ENCODE measurements at regions not wholly inside any gene's neighbourhood (a gene's known extent, or its start where the extent isn't known, plus 50 kb on each side); places are given as distances from the start of the nearest gene placed in this dataset.

- no CpG with 5 or more reads among the region's 3 CpGs for WGBS, 2 donors (ENCODE audit: extremely low coverage in 2 of 2, insufficient read length in 2 of 2, insufficient replicate concordance in 1 of 2)
- Histone ChIP-seq H2BK120ac (ENCODE audit: low read depth, low read length) (no peak overlapping the region), H2AK5ac (ENCODE audit: low read depth, low read length) (no peak overlapping the region)
These were observed 855.3 kb downstream of the SLC4A3 start for GRCh38 chr2:220482716-220483115.

GRCh38 chr2:220489121-220489520, 861.7 kb downstream of the SLC4A3 start:
- Histone ChIP-seq H4K8ac (ENCODE audit: low read depth, low read length) (no peak overlapping the region), H3K9me3 (replicated peaks in 1 of 2; ENCODE audit: control insufficient read depth in 2 of 2, insufficient read depth in 1 of 2, low read depth in 1 of 2, low read length in 2 of 2) (no peaks in the 10 kb centered on the region), H2AFZ (ENCODE audit: low read length) (no peak overlapping the region), H3K79me1 (ENCODE audit: low read depth, low read length) (no peaks in the 10 kb centered on the region), H4K91ac (ENCODE audit: low read depth, low read length, poor library complexity) (no peak overlapping the region), H3K18ac (ENCODE audit: low read length) (no peak overlapping the region), H3K4me3 (ENCODE audit: low read length in 2 of 2) (no peak overlapping the region), H3K4me1 (ENCODE audit: control insufficient read depth in 2 of 2, insufficient read depth in 1 of 2, low read depth in 1 of 2, low read length in 2 of 2) (no peaks in the 10 kb centered on the region), H3K14ac (ENCODE audit: low read length) (no peak overlapping the region), H2BK5ac (ENCODE audit: low read length) (no peak overlapping the region), H3K27ac (replicated peaks; ENCODE audit: low read length) (no peak overlapping the region), H2BK120ac (ENCODE audit: low read depth, low read length) (no peak overlapping the region), H3K36me3 (replicated peaks in 1 of 2; ENCODE audit: control insufficient read depth in 2 of 2, insufficient read depth in 2 of 2, low read length in 2 of 2) (no peaks in the 10 kb centered on the region), H3K27me3 (ENCODE audit: control insufficient read depth in 3 of 3, insufficient read depth in 3 of 3, low read depth in 1 of 3, low read length in 3 of 3) (no peaks in the 10 kb centered on the region), H3K4ac (ENCODE audit: low read length) (no peak overlapping the region), H3K9ac (ENCODE audit: low read depth, low read length, poor library complexity) (no peak overlapping the region), H2BK12ac (ENCODE audit: low read length) (no peak overlapping the region), H3K4me2 (ENCODE audit: insufficient read depth, low read length, poor library complexity, severe bottlenecking) (no peak overlapping the region), H3K23ac (ENCODE audit: low read depth, low read length, poor library complexity) (no peak overlapping the region), H2AK5ac (ENCODE audit: low read depth, low read length) (no peak overlapping the region), H2BK15ac (ENCODE audit: low read length) (no peak overlapping the region)
- no peak for DNase-seq (ENCODE audit: low spot score)

More at GRCh38 chr2:220482716-220483115, 855.3 kb downstream of the SLC4A3 start:
- Histone ChIP-seq H3K4me3 (ENCODE audit: low read length in 2 of 2) (no peak overlapping the region), H3K4me2 (ENCODE audit: insufficient read depth, low read length, poor library complexity, severe bottlenecking) (no peak overlapping the region), H3K14ac (ENCODE audit: low read length) (no peak overlapping the region), H3K18ac (ENCODE audit: low read length) (no peak overlapping the region), H3K79me1 (ENCODE audit: low read depth, low read length) (no peaks in the 10 kb centered on the region), H2BK15ac (ENCODE audit: low read length) (no peak overlapping the region), H4K8ac (ENCODE audit: low read depth, low read length) (no peak overlapping the region), H3K27me3 (ENCODE audit: control insufficient read depth in 3 of 3, insufficient read depth in 3 of 3, low read depth in 1 of 3, low read length in 3 of 3) (no peaks in the 10 kb centered on the region), H3K23ac (ENCODE audit: low read depth, low read length, poor library complexity) (no peak overlapping the region), H3K9me3 (replicated peaks in 1 of 2; ENCODE audit: control insufficient read depth in 2 of 2, insufficient read depth in 1 of 2, low read depth in 1 of 2, low read length in 2 of 2) (no peaks in the 10 kb centered on the region), H3K27ac (replicated peaks; ENCODE audit: low read length) (no peak overlapping the region), H3K9ac (ENCODE audit: low read depth, low read length, poor library complexity) (no peak overlapping the region), H2AFZ (ENCODE audit: low read length) (no peak overlapping the region), H2BK5ac (ENCODE audit: low read length) (no peak overlapping the region), H4K91ac (ENCODE audit: low read depth, low read length, poor library complexity) (no peak overlapping the region), H3K4ac (ENCODE audit: low read length) (no peak overlapping the region), H2BK12ac (ENCODE audit: low read length) (no peak overlapping the region), H3K36me3 (replicated peaks in 1 of 2; ENCODE audit: control insufficient read depth in 2 of 2, insufficient read depth in 2 of 2, low read length in 2 of 2) (no peaks in the 10 kb centered on the region), H3K4me1 (ENCODE audit: control insufficient read depth in 2 of 2, insufficient read depth in 1 of 2, low read depth in 1 of 2, low read length in 2 of 2) (no peaks in the 10 kb centered on the region)
- no peak for DNase-seq (ENCODE audit: low spot score)

GRCh38 chr2:220491670-220492069, 864.2 kb downstream of the SLC4A3 start:
- Histone ChIP-seq H3K4me2 (ENCODE audit: insufficient read depth, low read length, poor library complexity, severe bottlenecking) (no peak overlapping the region), H2BK15ac (ENCODE audit: low read length) (no peak overlapping the region), H2BK120ac (ENCODE audit: low read depth, low read length) (no peak overlapping the region), H3K4ac (ENCODE audit: low read length) (no peak overlapping the region), H2AFZ (ENCODE audit: low read length) (peak overlapping the region; percentile 25), H3K4me3 (ENCODE audit: low read length in 2 of 2) (no peak overlapping the region), H4K8ac (ENCODE audit: low read depth, low read length) (no peak overlapping the region), H3K9ac (ENCODE audit: low read depth, low read length, poor library complexity) (no peak overlapping the region), H2AK5ac (ENCODE audit: low read depth, low read length) (no peak overlapping the region), H3K27me3 (ENCODE audit: control insufficient read depth in 3 of 3, insufficient read depth in 3 of 3, low read depth in 1 of 3, low read length in 3 of 3) (no peaks in the 10 kb centered on the region), H3K79me1 (ENCODE audit: low read depth, low read length) (no peaks in the 10 kb centered on the region), H3K23ac (ENCODE audit: low read depth, low read length, poor library complexity) (no peak overlapping the region), H3K27ac (replicated peaks; ENCODE audit: low read length) (no peak overlapping the region), H4K91ac (ENCODE audit: low read depth, low read length, poor library complexity) (no peak overlapping the region), H2BK12ac (ENCODE audit: low read length) (no peak overlapping the region), H3K36me3 (replicated peaks in 1 of 2; ENCODE audit: control insufficient read depth in 2 of 2, insufficient read depth in 2 of 2, low read length in 2 of 2) (no peaks in the 10 kb centered on the region), H3K9me3 (replicated peaks in 1 of 2; ENCODE audit: control insufficient read depth in 2 of 2, insufficient read depth in 1 of 2, low read depth in 1 of 2, low read length in 2 of 2) (no peaks in the 10 kb centered on the region), H3K4me1 (ENCODE audit: control insufficient read depth in 2 of 2, insufficient read depth in 1 of 2, low read depth in 1 of 2, low read length in 2 of 2) (no peaks in the 10 kb centered on the region), H2BK5ac (ENCODE audit: low read length) (no peak overlapping the region), H3K18ac (ENCODE audit: low read length) (no peak overlapping the region), H3K14ac (ENCODE audit: low read length) (no peak overlapping the region)
- no CpG with 5 or more reads among the region's 4 CpGs for WGBS, 2 donors (ENCODE audit: extremely low coverage in 2 of 2, insufficient read length in 2 of 2, insufficient replicate concordance in 1 of 2)
- DNase-seq (ENCODE audit: low spot score), result no peak

- H3K14ac ChIP-seq (ENCODE audit: low read length), result no peak overlapping the region
- H3K23ac ChIP-seq (ENCODE audit: low read depth, low read length, poor library complexity), result no peak overlapping the region
- H3K9me3 ChIP-seq (replicated peaks in 1 of 2; ENCODE audit: control insufficient read depth in 2 of 2, insufficient read depth in 1 of 2, low read depth in 1 of 2, low read length in 2 of 2), result no peaks in the 10 kb centered on the region
- no peak overlapping the region for H3K4ac ChIP-seq (ENCODE audit: low read length)
- DNase-seq (ENCODE audit: low spot score), result no peak
- no peak overlapping the region for H2BK15ac ChIP-seq (ENCODE audit: low read length)
- no peak overlapping the region for H2BK5ac ChIP-seq (ENCODE audit: low read length)
- H3K4me3 ChIP-seq (ENCODE audit: low read length in 2 of 2), result no peak overlapping the region
- H3K9ac ChIP-seq (ENCODE audit: low read depth, low read length, poor library complexity), result no peak overlapping the region
- H2AK5ac ChIP-seq (ENCODE audit: low read depth, low read length), result no peak overlapping the region
- no CpG with 5 or more reads among the region's 9 CpGs for WGBS, 2 donors (ENCODE audit: extremely low coverage in 2 of 2, insufficient read length in 2 of 2, insufficient replicate concordance in 1 of 2)
- H3K36me3 ChIP-seq (replicated peaks in 1 of 2; ENCODE audit: control insufficient read depth in 2 of 2, insufficient read depth in 2 of 2, low read length in 2 of 2), result no peaks in the 10 kb centered on the region
- H3K4me2 ChIP-seq (ENCODE audit: insufficient read depth, low read length, poor library complexity, severe bottlenecking), result no peak overlapping the region
- H2BK120ac ChIP-seq (ENCODE audit: low read depth, low read length), result no peak overlapping the region
- H2AFZ ChIP-seq (ENCODE audit: low read length), result no peak overlapping the region
- H4K91ac ChIP-seq (ENCODE audit: low read depth, low read length, poor library complexity), result no peak overlapping the region
- H3K18ac ChIP-seq (ENCODE audit: low read length), result no peak overlapping the region
- no peaks in the 10 kb centered on the region for H3K27me3 ChIP-seq (ENCODE audit: control insufficient read depth in 3 of 3, insufficient read depth in 3 of 3, low read depth in 1 of 3, low read length in 3 of 3)
- no peak overlapping the region for H3K27ac ChIP-seq (replicated peaks; ENCODE audit: low read length)
- H3K79me1 ChIP-seq (ENCODE audit: low read depth, low read length), result no peaks in the 10 kb centered on the region
- no peak overlapping the region for H4K8ac ChIP-seq (ENCODE audit: low read depth, low read length)
- H3K4me1 ChIP-seq (ENCODE audit: control insufficient read depth in 2 of 2, insufficient read depth in 1 of 2, low read depth in 1 of 2, low read length in 2 of 2), result no peaks in the 10 kb centered on the region
- no peak overlapping the region for H2BK12ac ChIP-seq (ENCODE audit: low read length)
These were observed 866.6 kb downstream of the SLC4A3 start for GRCh38 chr2:220493871-220494525.

Measured in neuronal stem cell (in vitro differentiated cells).